ENCODE measurements at regions not wholly inside any gene's neighbourhood (a gene's known extent, or its start where the extent isn't known, plus 50 kb on each side); places are given as distances from the start of the nearest gene placed in this dataset.

DNA sequence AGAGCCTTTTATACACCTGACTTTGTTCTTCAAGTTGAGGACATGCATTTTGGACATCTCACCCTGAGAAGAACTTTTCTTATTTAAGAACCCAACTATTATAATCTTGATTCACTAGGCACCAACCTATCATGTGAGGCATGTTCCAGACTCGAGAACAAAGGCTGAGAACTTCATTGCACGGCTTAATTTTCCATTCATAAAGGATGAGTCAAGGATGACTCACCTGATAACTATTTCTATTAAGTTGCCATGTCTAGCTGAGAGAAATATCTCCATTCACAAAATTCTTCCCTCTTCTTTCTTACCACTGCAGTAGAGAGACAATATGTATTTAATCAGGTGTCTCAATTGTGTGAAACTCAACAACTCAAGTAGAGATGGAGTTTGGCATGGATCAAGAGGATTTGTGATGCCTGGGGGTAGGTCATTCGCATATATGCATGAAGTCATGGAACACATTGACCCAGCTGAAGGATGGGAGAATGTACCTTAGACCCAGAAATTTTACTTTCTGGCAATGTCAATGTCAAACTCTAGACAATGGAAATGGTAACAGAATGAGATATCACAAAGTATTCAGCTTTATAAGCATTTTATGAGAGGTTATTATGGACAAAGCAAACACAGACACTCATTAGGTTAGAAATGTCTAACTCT is 173.2 kb upstream of the PRNP start:
- TF ChIP-seq, protein P1, sequence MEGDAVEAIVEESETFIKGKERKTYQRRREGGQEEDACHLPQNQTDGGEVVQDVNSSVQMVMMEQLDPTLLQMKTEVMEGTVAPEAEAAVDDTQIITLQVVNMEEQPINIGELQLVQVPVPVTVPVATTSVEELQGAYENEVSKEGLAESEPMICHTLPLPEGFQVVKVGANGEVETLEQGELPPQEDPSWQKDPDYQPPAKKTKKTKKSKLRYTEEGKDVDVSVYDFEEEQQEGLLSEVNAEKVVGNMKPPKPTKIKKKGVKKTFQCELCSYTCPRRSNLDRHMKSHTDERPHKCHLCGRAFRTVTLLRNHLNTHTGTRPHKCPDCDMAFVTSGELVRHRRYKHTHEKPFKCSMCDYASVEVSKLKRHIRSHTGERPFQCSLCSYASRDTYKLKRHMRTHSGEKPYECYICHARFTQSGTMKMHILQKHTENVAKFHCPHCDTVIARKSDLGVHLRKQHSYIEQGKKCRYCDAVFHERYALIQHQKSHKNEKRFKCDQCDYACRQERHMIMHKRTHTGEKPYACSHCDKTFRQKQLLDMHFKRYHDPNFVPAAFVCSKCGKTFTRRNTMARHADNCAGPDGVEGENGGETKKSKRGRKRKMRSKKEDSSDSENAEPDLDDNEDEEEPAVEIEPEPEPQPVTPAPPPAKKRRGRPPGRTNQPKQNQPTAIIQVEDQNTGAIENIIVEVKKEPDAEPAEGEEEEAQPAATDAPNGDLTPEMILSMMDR (IDR thresholded peaks at IDR 0.05) = no peak
- TF ChIP-seq POLR2A (IDR thresholded peaks at IDR 0.05) = no peak
